H1 (cell line): ENCODE measurements at regions not wholly inside any gene's neighbourhood (a gene's known extent, or its start where the extent isn't known, plus 50 kb on each side); places are given as distances from the start of the nearest gene placed in this dataset.

Source experiments
- CTCF ChIA-PET: fragments of 300-600 bp; sonication (Branson Sonifier 250); formaldehyde crosslinking; loops from one replicate; lab custom pipeline; 2021; ENCODE audit not compliant: partially characterized antibody; lab: Charles Lee
- POLR2A ChIA-PET: fragments of 300-600 bp; sonication (Branson Sonifier 250); formaldehyde crosslinking; loops from one replicate; lab custom pipeline; 2021; ENCODE audit warnings: inconsistent platforms; ENCODE audit not compliant: partially characterized antibody; lab: Charles Lee
- DNase-seq, 2 experiments: peaks; one replicate each; pipeline versions ENCODE4 v3.0.0 to v3.0.0-alpha.2; 2010 to 2022; ENCODE audit warnings: low spot score in 2 of 2, low read depth in 1 of 2, mixed read lengths in 1 of 2
- FAIRE-seq: peaks from 2 replicates; lab custom pipeline; 2011; peaks lifted over from hg19 to GRCh38; lab: Jason Lieb, UNC
- H2AFZ ChIP-seq: 2 replicates; pipeline ENCODE4 v1.8.1; 2012; ENCODE audit warnings: low read length, inconsistent platforms
- H2AK5ac ChIP-seq: 2 replicates; pipeline ENCODE4 v1.6.1; 2013; ENCODE audit warnings: low read depth, low read length
- H2BK120ac ChIP-seq: replicated peaks from 2 replicates; pipeline ENCODE3; 2013; ENCODE audit warnings: low read depth, low read length, inconsistent platforms
- H2BK12ac ChIP-seq: 2 replicates; pipeline ENCODE4 v1.6.1; 2013; ENCODE audit warnings: low read depth, low read length
- H2BK15ac ChIP-seq: 2 replicates; pipeline ENCODE4 v1.6.1; 2013; ENCODE audit warnings: low read length
- H2BK20ac ChIP-seq: 2 replicates; pipeline ENCODE4 v1.6.1; 2013; ENCODE audit warnings: low read length
- H2BK5ac ChIP-seq: 2 replicates; pipeline ENCODE4 v1.6.1; 2013; ENCODE audit warnings: low read depth, low read length
- H3K14ac ChIP-seq: 2 replicates; pipeline ENCODE4 v1.6.1; 2013; ENCODE audit warnings: inconsistent platforms; ENCODE audit not compliant: insufficient read length
- H3K18ac ChIP-seq: 2 replicates; pipeline ENCODE4 v1.6.1; 2013; ENCODE audit warnings: low read length; ENCODE audit errors: extremely low read depth
- H3K23ac ChIP-seq: 2 replicates; pipeline ENCODE4 v1.6.1; 2013; ENCODE audit warnings: inconsistent platforms; ENCODE audit not compliant: insufficient read length
- H3K23me2 ChIP-seq: 2 replicates; pipeline ENCODE4 v1.6.1; 2013; ENCODE audit warnings: low read depth, low read length
- H3K27ac ChIP-seq: 2 replicates; pipeline ENCODE4 v1.6.1; 2011; ENCODE audit warnings: low read depth, low read length, inconsistent platforms
- H3K27me3 ChIP-seq, 4 experiments: replicated peaks in 1 of 4; 1 replicate in 1 of 4; 2 replicates in 3 of 4; pipeline versions ENCODE4 v1.6.1 to v1.8.1; 2011 to 2013; ENCODE audit warnings: low read length in 3 of 4, mild to moderate bottlenecking in 3 of 4, inconsistent platforms in 2 of 4, mixed read lengths in 2 of 4, moderate library complexity in 1 of 4; ENCODE audit not compliant: control insufficient read depth in 3 of 4, insufficient read depth in 3 of 4; ENCODE audit errors: extremely low read depth in 1 of 4
- H3K36me3 ChIP-seq, 4 experiments: 2 replicates each; pipeline versions ENCODE4 v1.6.1 to v1.8.1; 2011 to 2013; ENCODE audit warnings: mild to moderate bottlenecking in 4 of 4, low read length in 3 of 4, moderate library complexity in 2 of 4, control low read depth in 1 of 4, inconsistent platforms in 1 of 4; ENCODE audit not compliant: insufficient read depth in 4 of 4, control insufficient read depth in 2 of 4
- H3K4ac ChIP-seq: replicated peaks from 2 replicates; pipeline ENCODE3; 2013; ENCODE audit warnings: low read length, low read depth, mixed read lengths, inconsistent platforms; ENCODE audit not compliant: insufficient read length
- H3K4me1 ChIP-seq, 4 experiments: replicated peaks in 1 of 4; 1 replicate in 1 of 4; 2 replicates in 3 of 4; pipeline versions ENCODE4 v1.6.1 to v1.8.1; 2011 to 2013; ENCODE audit warnings: low read length in 3 of 4, inconsistent platforms in 2 of 4, mixed read lengths in 1 of 4; ENCODE audit not compliant: insufficient read depth in 4 of 4, control insufficient read depth in 3 of 4
- H3K4me2 ChIP-seq, 2 experiments: 2 replicates each; pipeline versions ENCODE4 v1.6.1 to v1.8.1; 2011 to 2013; ENCODE audit warnings: low read depth in 2 of 2, low read length in 2 of 2, control low read depth in 1 of 2, inconsistent platforms in 1 of 2, mild to moderate bottlenecking in 1 of 2; ENCODE audit not compliant: insufficient read depth in 1 of 2
- H3K4me3 ChIP-seq, 4 experiments: fragments of 200-600, 300-600 bp in 1 of 4; sonication (generic), shearing (Covaris generic), sonication (Bioruptor Twin) in 1 of 4; 2 replicates each; pipeline versions ENCODE4 v1.5.1 to v1.8.1; 2011 to 2016; ENCODE audit warnings: low read length in 4 of 4, low read depth in 3 of 4, control low read depth in 2 of 4, inconsistent platforms in 2 of 4, mild to moderate bottlenecking in 2 of 4, mixed read lengths in 1 of 4, moderate library complexity in 1 of 4; ENCODE audit not compliant: insufficient read depth in 2 of 4; ENCODE audit errors: extremely low read depth in 1 of 4
- H3K56ac ChIP-seq: replicated peaks from 2 replicates; pipeline ENCODE3; 2013; ENCODE audit warnings: low read depth, mild to moderate bottlenecking, mixed read lengths, low read length, inconsistent platforms; ENCODE audit not compliant: insufficient read length
- H3K79me1 ChIP-seq: 2 replicates; pipeline ENCODE4 v1.6.1; 2013; ENCODE audit warnings: low read depth, low read length, control low read depth
- H3K79me2 ChIP-seq, 2 experiments: 2 replicates each; pipeline versions ENCODE4 v1.6.1 to v1.8.1; 2012 to 2013; ENCODE audit warnings: low read length in 2 of 2, mild to moderate bottlenecking in 2 of 2, inconsistent platforms in 1 of 2; ENCODE audit not compliant: insufficient read depth in 2 of 2, control insufficient read depth in 1 of 2
- H3K9ac ChIP-seq, 4 experiments: replicated peaks in 1 of 4; 1 replicate in 1 of 4; 2 replicates in 3 of 4; pipeline versions ENCODE4 v1.6.1 to v1.8.1; 2011 to 2013; ENCODE audit warnings: low read depth in 3 of 4, low read length in 3 of 4, control low read depth in 2 of 4, mild to moderate bottlenecking in 2 of 4, moderate library complexity in 2 of 4, inconsistent platforms in 1 of 4; ENCODE audit errors: extremely low read depth in 1 of 4
- H3K9me3 ChIP-seq, 2 experiments: 2 replicates each; pipeline versions ENCODE4 v1.6.1 to v1.8.1; 2012 to 2013; ENCODE audit warnings: mild to moderate bottlenecking in 2 of 2, moderate library complexity in 2 of 2, control low read depth in 1 of 2, inconsistent platforms in 1 of 2, low read depth in 1 of 2, low read length in 1 of 2, mixed read lengths in 1 of 2; ENCODE audit not compliant: insufficient read depth in 2 of 2
- H4K20me1 ChIP-seq, 2 experiments: replicated peaks in 1 of 2; 2 replicates each; pipeline versions ENCODE3 to v1.8.1; 2011 to 2013; ENCODE audit warnings: inconsistent platforms in 2 of 2, low read length in 2 of 2, mild to moderate bottlenecking in 1 of 2; ENCODE audit not compliant: insufficient read depth in 2 of 2, control insufficient read depth in 1 of 2
- H4K5ac ChIP-seq: 2 replicates; pipeline ENCODE4 v1.6.1; 2013; ENCODE audit warnings: low read length, low read depth, mixed read lengths, inconsistent platforms; ENCODE audit not compliant: insufficient read length
- H4K8ac ChIP-seq: 2 replicates; pipeline ENCODE4 v1.8.0; 2013; ENCODE audit warnings: mild to moderate bottlenecking, moderate library complexity, low read length, inconsistent platforms; ENCODE audit not compliant: insufficient read depth; ENCODE audit errors: extremely low read depth
- H4K91ac ChIP-seq: replicated peaks from 2 replicates; pipeline ENCODE3; 2013; ENCODE audit warnings: low read length, mixed read lengths, inconsistent platforms; ENCODE audit not compliant: insufficient read length
- CBX5 ChIP-seq: fragments of 300-800, 300-1000 bp; sonication (generic); IDR thresholded peaks from 2 replicates; pipeline ENCODE4 v1.7.1; 2016; ENCODE audit warnings: antibody characterized with exemption, low read length, low read depth
- KDM4A ChIP-seq: IDR thresholded peaks from one replicate; pipeline ENCODE4 v1.7.1; 2012; ENCODE audit warnings: low read depth, mild to moderate bottlenecking, moderate library complexity, low read length, inconsistent platforms; ENCODE audit not compliant: severe bottlenecking
- RAD21 ChIP-seq, 2 experiments: IDR thresholded peaks in 1 of 2; conservative IDR thresholded peaks in 1 of 2; 2 replicates each; pipeline ENCODE4 v1.6.1; 2011; ENCODE audit warnings: low read depth in 2 of 2, low read length in 2 of 2, improper control_type of control experiment in 1 of 2, inconsistent platforms in 1 of 2, mild to moderate bottlenecking in 1 of 2, moderate library complexity in 1 of 2
- TEAD4 ChIP-seq: IDR thresholded peaks from 2 replicates; pipeline ENCODE4 v1.6.1; 2012; ENCODE audit warnings: low read depth, low read length, inconsistent platforms, mixed read lengths
- WGBS, 2 experiments: shearing (Covaris generic) in 1 of 2; methylation state at CpG; one replicate each; pipeline versions ENCODE4 v1.1.6 to v1.1.7; 2013 to 2015; ENCODE audit warnings: low lambda C conversion rate in 2 of 2, mixed read lengths in 2 of 2, inconsistent platforms in 1 of 2, low coverage in 1 of 2, missing lambda C conversion rate in 1 of 2; ENCODE audit not compliant: insufficient replicate concordance in 2 of 2, insufficient coverage in 1 of 2, insufficient read length in 1 of 2; ENCODE audit errors: extremely low coverage in 1 of 2, missing lambda C conversion rate in 1 of 2; 5-methylcytosine and 5-hydroxymethylcytosine counted together
- TF ChIP-seq, protein P1 (sequence below), 3 experiments: IDR thresholded peaks; 1 replicate in 2 of 3; 2 replicates in 1 of 3; pipeline versions ENCODE4 v1.5.1 to v1.6.1; 2011; ENCODE audit warnings: low read length in 3 of 3, mild to moderate bottlenecking in 3 of 3, inconsistent platforms in 2 of 3, low read depth in 1 of 3, moderate library complexity in 1 of 3; ENCODE audit not compliant: insufficient read depth in 1 of 3; ENCODE audit errors: control extremely low read depth in 1 of 3

DNA sequence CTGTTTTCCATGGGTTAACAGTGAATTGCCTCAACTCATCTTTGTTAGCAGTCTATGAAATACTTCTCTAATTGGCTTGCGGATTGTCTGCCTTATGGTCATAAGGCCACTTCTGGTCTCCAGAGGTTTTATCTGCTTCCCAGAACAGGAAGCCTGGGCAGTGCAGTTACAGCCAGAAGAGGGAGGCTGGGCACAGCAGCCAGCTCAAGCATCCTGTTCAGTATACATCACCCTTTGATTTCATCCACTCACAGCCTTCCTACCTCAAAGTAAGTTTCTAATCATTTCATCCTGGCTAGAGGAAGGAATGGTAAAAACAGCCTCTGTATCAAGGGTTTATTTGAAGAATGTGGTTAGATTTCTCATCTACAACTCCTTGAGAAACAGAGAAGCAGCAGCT, 311.5 kb upstream of the DEPDC1 start:
- Histone ChIP-seq H4K20me1 (no peaks in the 10 kb centered on the region), H3K9me3 (no peaks in the 10 kb centered on the region), H2BK5ac (no peak overlapping the region), H4K8ac (no peak overlapping the region), H3K4me1 (no peaks in the 10 kb centered on the region), H2BK20ac (no peak overlapping the region), H3K14ac (no peak overlapping the region), H2BK120ac (no peak overlapping the region), H3K18ac (no peak overlapping the region), H3K4me2 (no peak overlapping the region), H2AFZ (peak overlapping the region; percentile 81; the same call in 1 of the 2 replicates), H3K23me2 (no peaks in the 10 kb centered on the region), H3K27ac (no peak overlapping the region), H3K23ac (no peak overlapping the region), H3K56ac (no peak overlapping the region), H2BK15ac (no peak overlapping the region), H3K27me3 (no peaks in the 10 kb centered on the region), H3K9ac (no peak overlapping the region), H3K79me1 (no peaks in the 10 kb centered on the region), H4K91ac (no peak overlapping the region), H3K36me3 (no peaks in the 10 kb centered on the region), H3K4me3 (no peak overlapping the region), H4K5ac (no peak overlapping the region), H3K4ac (no peak overlapping the region), H3K79me2 (no peaks in the 10 kb centered on the region), H2BK12ac (no peak overlapping the region), H2AK5ac (no peak overlapping the region)
- no peak for FAIRE-seq
- ChIA-PET CTCF (interaction anchor here (0.6 to 1.6 kb wide), 8 partner anchors 11 to 930 kb away, joined by 3 to 5 read pairs (median 3); no protein-coding TSS in a partner anchor), POLR2A (no interaction called here)
- TF ChIP-seq CBX5 (no peak), TEAD4 (no peak), KDM4A (no peak), RAD21 (IDR thresholded peaks at IDR 0.05 in 1 of 2, conservative IDR thresholded peaks at IDR 0.05 in 1 of 2; ENCODE audit: low read depth in 2 of 2, low read length in 2 of 2) (peak; percentile 33 to 36; a peak in 2 of 4 replicates)
- TF ChIP-seq, protein P1, sequence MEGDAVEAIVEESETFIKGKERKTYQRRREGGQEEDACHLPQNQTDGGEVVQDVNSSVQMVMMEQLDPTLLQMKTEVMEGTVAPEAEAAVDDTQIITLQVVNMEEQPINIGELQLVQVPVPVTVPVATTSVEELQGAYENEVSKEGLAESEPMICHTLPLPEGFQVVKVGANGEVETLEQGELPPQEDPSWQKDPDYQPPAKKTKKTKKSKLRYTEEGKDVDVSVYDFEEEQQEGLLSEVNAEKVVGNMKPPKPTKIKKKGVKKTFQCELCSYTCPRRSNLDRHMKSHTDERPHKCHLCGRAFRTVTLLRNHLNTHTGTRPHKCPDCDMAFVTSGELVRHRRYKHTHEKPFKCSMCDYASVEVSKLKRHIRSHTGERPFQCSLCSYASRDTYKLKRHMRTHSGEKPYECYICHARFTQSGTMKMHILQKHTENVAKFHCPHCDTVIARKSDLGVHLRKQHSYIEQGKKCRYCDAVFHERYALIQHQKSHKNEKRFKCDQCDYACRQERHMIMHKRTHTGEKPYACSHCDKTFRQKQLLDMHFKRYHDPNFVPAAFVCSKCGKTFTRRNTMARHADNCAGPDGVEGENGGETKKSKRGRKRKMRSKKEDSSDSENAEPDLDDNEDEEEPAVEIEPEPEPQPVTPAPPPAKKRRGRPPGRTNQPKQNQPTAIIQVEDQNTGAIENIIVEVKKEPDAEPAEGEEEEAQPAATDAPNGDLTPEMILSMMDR (IDR thresholded peaks at IDR 0.05; ENCODE audit: control extremely low read depth in 1 of 3, insufficient read depth in 1 of 3, low read depth in 1 of 3, low read length in 3 of 3) = peak in 2 of 3 experiments; percentile 4 to 5; a peak in 2 of 4 replicates
- DNase-seq = no peak
- WGBS, 2 experiments = 90% methylated on average over 1 of the region's 1 CpG; no CpG with 5 or more reads in 1 of the 2 experiments
